ENCODE measurements at regions not wholly inside any gene's neighbourhood (a gene's known extent, or its start where the extent isn't known, plus 50 kb on each side); places are given as distances from the start of the nearest gene placed in this dataset.

DNA sequence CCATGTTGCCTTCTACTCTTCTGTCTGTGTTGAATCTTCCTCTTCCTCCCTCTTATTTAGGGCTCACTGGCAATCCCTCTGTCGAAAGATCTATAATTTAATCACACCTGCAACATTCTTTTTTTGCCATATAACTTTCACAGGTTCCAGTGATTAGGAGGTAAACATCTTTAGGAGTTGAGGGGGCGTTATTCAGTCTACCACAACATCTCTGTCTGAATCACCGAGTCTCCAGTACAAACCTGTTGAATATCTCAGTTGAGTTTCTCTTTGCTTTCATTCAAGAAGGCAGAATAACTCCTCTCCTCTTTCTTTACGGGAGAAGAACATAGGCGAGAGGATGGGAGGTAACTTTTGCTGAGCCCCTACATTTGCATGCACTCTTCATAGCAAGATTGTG lies 101.9 kb upstream of the CDC42BPA start:
- TF ChIP-seq, protein P1, sequence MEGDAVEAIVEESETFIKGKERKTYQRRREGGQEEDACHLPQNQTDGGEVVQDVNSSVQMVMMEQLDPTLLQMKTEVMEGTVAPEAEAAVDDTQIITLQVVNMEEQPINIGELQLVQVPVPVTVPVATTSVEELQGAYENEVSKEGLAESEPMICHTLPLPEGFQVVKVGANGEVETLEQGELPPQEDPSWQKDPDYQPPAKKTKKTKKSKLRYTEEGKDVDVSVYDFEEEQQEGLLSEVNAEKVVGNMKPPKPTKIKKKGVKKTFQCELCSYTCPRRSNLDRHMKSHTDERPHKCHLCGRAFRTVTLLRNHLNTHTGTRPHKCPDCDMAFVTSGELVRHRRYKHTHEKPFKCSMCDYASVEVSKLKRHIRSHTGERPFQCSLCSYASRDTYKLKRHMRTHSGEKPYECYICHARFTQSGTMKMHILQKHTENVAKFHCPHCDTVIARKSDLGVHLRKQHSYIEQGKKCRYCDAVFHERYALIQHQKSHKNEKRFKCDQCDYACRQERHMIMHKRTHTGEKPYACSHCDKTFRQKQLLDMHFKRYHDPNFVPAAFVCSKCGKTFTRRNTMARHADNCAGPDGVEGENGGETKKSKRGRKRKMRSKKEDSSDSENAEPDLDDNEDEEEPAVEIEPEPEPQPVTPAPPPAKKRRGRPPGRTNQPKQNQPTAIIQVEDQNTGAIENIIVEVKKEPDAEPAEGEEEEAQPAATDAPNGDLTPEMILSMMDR (optimal IDR thresholded peaks at IDR 0.05 in 1 of 3, IDR thresholded peaks at IDR 0.05 in 1 of 3, conservative IDR thresholded peaks at IDR 0.05 in 1 of 3; ENCODE audit: extremely low read depth in 1 of 3, insufficient read depth in 2 of 3, low read length in 3 of 3): no peak
- no peak for TF ChIP-seq EZH2 (IDR thresholded peaks at IDR 0.05; ENCODE audit: low read length)

Data from keratinocyte (primary cell).